HG02759 (cell line): ENCODE measurements at regions not wholly inside any gene's neighbourhood (a gene's known extent, or its start where the extent isn't known, plus 50 kb on each side); places are given as distances from the start of the nearest gene placed in this dataset.

Source experiments
- ATAC-seq: cut with Tn5 transposase; IDR thresholded peaks from one replicate; pipeline ENCODE4 v1.9.1; 2021; ENCODE audit warnings: mild to moderate bottlenecking, moderate library complexity; ENCODE audit not compliant: unreplicated experiment

GRCh38 chr12:58453306-58453705, 467.0 kb downstream of the LRIG3 start:
- no peak for ATAC-seq

GRCh38 chr12:58455136-58455535, 465.2 kb downstream of the LRIG3 start:
- ATAC-seq, result no peak

GRCh38 chr12:58458102-58458501, 462.2 kb downstream of the LRIG3 start:
- ATAC-seq, result no peak

- no peak for ATAC-seq
Measured at GRCh38 chr12:58459191-58459590, 461.1 kb downstream of the LRIG3 start.

- ATAC-seq, result no peak
Measured at GRCh38 chr12:58463051-58463450, 457.3 kb downstream of the LRIG3 start.

- no peak for ATAC-seq
Measured at GRCh38 chr12:58465418-58465817, 454.9 kb downstream of the LRIG3 start.

- no peak for ATAC-seq
Measured at GRCh38 chr12:58470266-58471010, 449.9 kb downstream of the LRIG3 start.

- no peak for ATAC-seq
Measured at GRCh38 chr12:58479401-58479800, 440.9 kb downstream of the LRIG3 start.

GRCh38 chr12:58481811-58482210, 438.5 kb downstream of the LRIG3 start:
- ATAC-seq, result no peak

GRCh38 chr12:58487255-58487654, 433.0 kb downstream of the LRIG3 start:
- no peak for ATAC-seq

- no peak for ATAC-seq
Measured at GRCh38 chr12:58487678-58488161, 432.6 kb downstream of the LRIG3 start.

GRCh38 chr12:58489394-58489793, 430.9 kb downstream of the LRIG3 start:
- no peak for ATAC-seq

- ATAC-seq, result no peak
Measured at GRCh38 chr12:58491306-58491705, 429.0 kb downstream of the LRIG3 start.

- ATAC-seq, result no peak
Measured at GRCh38 chr12:58496411-58497190, 423.7 kb downstream of the LRIG3 start.

GRCh38 chr12:58500399-58500798, 419.9 kb downstream of the LRIG3 start:
- no peak for ATAC-seq

GRCh38 chr12:58502226-58502625, 418.1 kb downstream of the LRIG3 start:
- no peak for ATAC-seq

- no peak for ATAC-seq
Measured at GRCh38 chr12:58502841-58503240, 417.5 kb downstream of the LRIG3 start.

GRCh38 chr12:58503731-58504130, 416.6 kb downstream of the LRIG3 start:
- ATAC-seq, result no peak

- no peak for ATAC-seq
Measured at GRCh38 chr12:58504143-58504938, 416.0 kb downstream of the LRIG3 start.

GRCh38 chr12:58509116-58509885, 411.0 kb downstream of the LRIG3 start:
- ATAC-seq, result no peak
